Endothelial cell of umbilical vein (primary cell): ENCODE measurements at regions not wholly inside any gene's neighbourhood (a gene's known extent, or its start where the extent isn't known, plus 50 kb on each side); places are given as distances from the start of the nearest gene placed in this dataset.
A peak's percentile ranks its signal among the peaks of the same experiment; 100 is the strongest.

Source experiments
- BruUV-seq: library from RNA; stranded (reverse); fragments of 400-500 nt; replicated peaks from 2 replicates; lab custom pipeline; 2021; lab: Mats Ljungman, UMichigan
- CTCF ChIA-PET: fragments of 300-600, 350-600 bp; sonication (Branson Sonifier 250); formaldehyde crosslinking; loops from one replicate; lab custom pipeline; 2021; ENCODE audit warnings: antibody characterized with exemption, inconsistent platforms; lab: Charles Lee
- POLR2A ChIA-PET: fragments of 300-600, 350-600 bp; sonication (Branson Sonifier 250); formaldehyde crosslinking; loops from one replicate; lab custom pipeline; 2021; ENCODE audit warnings: antibody characterized with exemption, inconsistent platforms; lab: Charles Lee
- DNase-seq: peaks from one replicate; pipeline ENCODE4 v3.0.0-alpha.2; 2011; ENCODE audit warnings: low read depth, low spot score
- FAIRE-seq: peaks from 2 replicates; lab custom pipeline; 2011; peaks lifted over from hg19 to GRCh38; lab: Jason Lieb, UNC
- H2AFZ ChIP-seq: 2 replicates; pipeline ENCODE4 v1.6.0; 2012; ENCODE audit warnings: low read depth, low read length, control low read depth, inconsistent platforms
- H3K27ac ChIP-seq: 2 replicates; pipeline ENCODE4 v1.5.1; 2011; ENCODE audit warnings: low read depth, mild to moderate bottlenecking, control low read depth, low read length, moderate library complexity; ENCODE audit not compliant: insufficient read depth
- H3K27me3 ChIP-seq, 2 experiments: 2 replicates each; pipeline versions ENCODE4 v1.6.0 to v1.6.1; 2011; ENCODE audit warnings: low read length in 2 of 2, mixed read lengths in 1 of 2; ENCODE audit not compliant: control insufficient read depth in 2 of 2, insufficient read depth in 2 of 2
- H3K36me3 ChIP-seq, 2 experiments: 2 replicates in 1 of 2; 3 replicates in 1 of 2; pipeline ENCODE4 v1.5.1; 2011; ENCODE audit warnings: low read length in 2 of 2, mild to moderate bottlenecking in 1 of 2, moderate library complexity in 1 of 2; ENCODE audit not compliant: control insufficient read depth in 2 of 2, insufficient read depth in 2 of 2; ENCODE audit errors: extremely low read depth in 1 of 2
- H3K4me1 ChIP-seq: 3 replicates; pipeline ENCODE4 v1.5.1; 2011; ENCODE audit warnings: mild to moderate bottlenecking, low read length; ENCODE audit not compliant: control insufficient read depth, insufficient read depth; ENCODE audit errors: extremely low read depth
- H3K4me2 ChIP-seq: 2 replicates; pipeline ENCODE4 v1.6.1; 2011; ENCODE audit warnings: low read length, control low read depth, mixed read lengths; ENCODE audit not compliant: insufficient read depth
- H3K4me3 ChIP-seq, 3 experiments: fragments of 200-600 bp in 1 of 3; sonication (generic), shearing (Covaris generic) in 1 of 3; replicated peaks in 1 of 3; 2 replicates each; pipeline ENCODE4 v1.5.1; 2011 to 2016; ENCODE audit warnings: control low read depth in 3 of 3, low read length in 3 of 3, mild to moderate bottlenecking in 2 of 3, inconsistent platforms in 1 of 3, low read depth in 1 of 3, moderate library complexity in 1 of 3; ENCODE audit not compliant: insufficient read depth in 1 of 3
- H3K79me2 ChIP-seq: 2 replicates; pipeline ENCODE4 v1.6.0; 2012; ENCODE audit warnings: low read length, inconsistent platforms; ENCODE audit not compliant: control insufficient read depth, insufficient read depth
- H3K9ac ChIP-seq: replicated peaks from 2 replicates; pipeline ENCODE3; 2011; ENCODE audit warnings: low read length, control low read depth; ENCODE audit not compliant: insufficient read depth; ENCODE audit errors: extremely low read depth
- H3K9me1 ChIP-seq: replicated peaks from 3 replicates; pipeline ENCODE4 v1.6.0; 2011; ENCODE audit warnings: mild to moderate bottlenecking, low read length; ENCODE audit not compliant: control insufficient read depth, insufficient read depth; ENCODE audit errors: extremely low read depth
- H3K9me3 ChIP-seq: replicated peaks from 2 replicates; pipeline ENCODE4 v1.5.1; 2012; ENCODE audit warnings: low read length, inconsistent platforms; ENCODE audit not compliant: control insufficient read depth, insufficient read depth
- H4K20me1 ChIP-seq: replicated peaks from 2 replicates; pipeline ENCODE3; 2011; ENCODE audit warnings: mild to moderate bottlenecking, low read length; ENCODE audit not compliant: control insufficient read depth, insufficient read depth; ENCODE audit errors: extremely low read depth
- EZH2 ChIP-seq: IDR thresholded peaks from 2 replicates; pipeline ENCODE4 v1.6.1; 2012; ENCODE audit warnings: borderline replicate concordance, low read depth, mild to moderate bottlenecking, moderate library complexity, low read length, inconsistent platforms; ENCODE audit not compliant: severe bottlenecking
- FOS ChIP-seq: IDR thresholded peaks from 2 replicates; pipeline ENCODE4 v1.6.1; 2011; ENCODE audit warnings: mild to moderate bottlenecking, low read length, moderate library complexity, borderline replicate concordance; ENCODE audit not compliant: insufficient read depth
- GATA2 ChIP-seq: IDR thresholded peaks from 2 replicates; pipeline ENCODE4 v1.7.0; 2011; ENCODE audit warnings: low read depth, mild to moderate bottlenecking, moderate library complexity, mixed read lengths, low read length; ENCODE audit not compliant: insufficient read length, insufficient read depth
- JUN ChIP-seq: IDR thresholded peaks from 2 replicates; pipeline ENCODE4 v1.6.1; 2011; ENCODE audit warnings: borderline replicate concordance, low read depth; ENCODE audit not compliant: insufficient read length, insufficient read depth
- MYC ChIP-seq: IDR thresholded peaks from one replicate; pipeline ENCODE4 v1.6.1; 2011; ENCODE audit warnings: mild to moderate bottlenecking, low read depth, low read length
- POLR2A ChIP-seq: IDR thresholded peaks from 2 replicates; pipeline ENCODE4 v1.6.1; 2012; ENCODE audit warnings: low read depth, mild to moderate bottlenecking, control low read depth, low read length
- POLR2AphosphoS5 ChIP-seq: IDR thresholded peaks from 2 replicates; pipeline ENCODE4 v1.6.1; 2012; ENCODE audit warnings: low read depth, mild to moderate bottlenecking, control low read depth, low read length, moderate library complexity; ENCODE audit not compliant: insufficient read depth
- dilution Hi-C: fragments of 300-500 bp; cut with MboI; formaldehyde crosslinking; loops from one replicate; pipeline ENCODE4 v1.15.0; 2019; ENCODE audit warnings: low sequenced_read_pairs; ENCODE audit not compliant: extremely low pct_ligation_motif_present
- intact Hi-C: fragments of 100-400 bp; cut with micrococcal nuclease; formaldehyde crosslinking; loops from one replicate; pipeline ENCODE4 v1.10.0; 2022
- TF ChIP-seq, protein P1 (sequence below), 2 donors: IDR thresholded peaks; 1 replicate in 1 of 2; 2 replicates in 1 of 2; pipeline ENCODE4 v1.5.1; 2011; ENCODE audit warnings: low read length in 2 of 2, mild to moderate bottlenecking in 2 of 2, moderate library complexity in 2 of 2, control low read depth in 1 of 2, inconsistent platforms in 1 of 2, low read depth in 1 of 2; ENCODE audit not compliant: insufficient read depth in 1 of 2; ENCODE audit errors: extremely low read depth in 1 of 2
- TF ChIP-seq, protein P2 (sequence below): IDR thresholded peaks from 2 replicates; pipeline ENCODE4 v1.6.1; 2011; ENCODE audit not compliant: insufficient read depth, insufficient read length

DNA sequence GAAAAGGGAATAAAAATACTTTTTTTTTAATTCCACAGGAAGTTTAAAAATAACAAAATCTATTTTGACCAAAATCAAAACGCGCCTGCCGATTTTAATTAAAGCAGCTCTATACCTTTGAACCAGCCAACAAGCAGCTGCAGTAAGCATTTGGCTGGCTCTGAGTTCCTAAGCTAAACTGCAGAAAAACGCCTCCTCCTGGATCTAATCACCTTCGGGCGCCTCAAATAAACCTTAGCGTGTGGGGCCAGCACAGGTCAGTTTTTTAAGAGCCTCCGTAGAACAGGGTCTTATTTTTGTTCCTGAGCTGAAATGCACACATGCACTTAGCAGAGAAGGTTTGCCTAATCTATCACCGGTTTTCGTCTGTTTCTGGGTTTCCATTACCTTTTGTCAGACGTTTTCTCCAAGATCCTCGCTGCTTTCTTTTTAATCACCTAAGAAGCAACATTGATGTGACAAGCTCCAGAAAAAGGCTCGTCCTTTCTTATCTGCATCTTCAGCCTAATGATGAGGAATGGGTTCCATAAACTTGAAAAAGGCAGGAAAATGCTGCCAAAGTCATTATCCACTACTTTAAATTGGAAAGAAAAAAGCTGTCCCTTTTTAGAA lies 64.7 kb upstream of the HNRNPA3 start:
- BruUV-seq, result no TSS peak
- Histone ChIP-seq H3K27me3 (peaks cover 9% of the 10 kb centered on the region in 2 experiments), H4K20me1 (no peaks in the 10 kb centered on the region), H3K9me3 (no peaks in the 10 kb centered on the region), H3K4me3 (no peak overlapping the region), H3K27ac (no peak overlapping the region), H3K9ac (no peak overlapping the region), H3K4me1 (peaks cover 10% of the 10 kb centered on the region), H3K4me2 (peak overlapping the region; percentile 92), H3K36me3 (no peaks in the 10 kb centered on the region), H3K9me1 (no peaks in the 10 kb centered on the region), H2AFZ (no peak overlapping the region), H3K79me2 (no peaks in the 10 kb centered on the region)
- intact Hi-C loops, result loop anchor here (1.0 to 5.0 kb wide), 9 partner anchors 91 to 1021 kb away; no protein-coding TSS in a partner anchor
- ChIA-PET CTCF (interaction anchor here (0.7 to 4.6 kb wide), 53 partner anchors 9 to 1897 kb away, joined by 3 to 78 read pairs (median 6); partner anchors contain the start of genes HOXD10 and HOXD9), POLR2A (no interaction called here)
- no peak for TF ChIP-seq POLR2A
- no peak for TF ChIP-seq FOS
- TF ChIP-seq, protein P1, sequence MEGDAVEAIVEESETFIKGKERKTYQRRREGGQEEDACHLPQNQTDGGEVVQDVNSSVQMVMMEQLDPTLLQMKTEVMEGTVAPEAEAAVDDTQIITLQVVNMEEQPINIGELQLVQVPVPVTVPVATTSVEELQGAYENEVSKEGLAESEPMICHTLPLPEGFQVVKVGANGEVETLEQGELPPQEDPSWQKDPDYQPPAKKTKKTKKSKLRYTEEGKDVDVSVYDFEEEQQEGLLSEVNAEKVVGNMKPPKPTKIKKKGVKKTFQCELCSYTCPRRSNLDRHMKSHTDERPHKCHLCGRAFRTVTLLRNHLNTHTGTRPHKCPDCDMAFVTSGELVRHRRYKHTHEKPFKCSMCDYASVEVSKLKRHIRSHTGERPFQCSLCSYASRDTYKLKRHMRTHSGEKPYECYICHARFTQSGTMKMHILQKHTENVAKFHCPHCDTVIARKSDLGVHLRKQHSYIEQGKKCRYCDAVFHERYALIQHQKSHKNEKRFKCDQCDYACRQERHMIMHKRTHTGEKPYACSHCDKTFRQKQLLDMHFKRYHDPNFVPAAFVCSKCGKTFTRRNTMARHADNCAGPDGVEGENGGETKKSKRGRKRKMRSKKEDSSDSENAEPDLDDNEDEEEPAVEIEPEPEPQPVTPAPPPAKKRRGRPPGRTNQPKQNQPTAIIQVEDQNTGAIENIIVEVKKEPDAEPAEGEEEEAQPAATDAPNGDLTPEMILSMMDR (IDR thresholded peaks at IDR 0.05; ENCODE audit: extremely low read depth in 1 of 2, insufficient read depth in 1 of 2, low read depth in 1 of 2, low read length in 2 of 2), result no peak
- TF ChIP-seq JUN, result no peak
- no peak for TF ChIP-seq POLR2AphosphoS5
- TF ChIP-seq GATA2, result no peak
- TF ChIP-seq EZH2, result no peak
- TF ChIP-seq, protein P2, sequence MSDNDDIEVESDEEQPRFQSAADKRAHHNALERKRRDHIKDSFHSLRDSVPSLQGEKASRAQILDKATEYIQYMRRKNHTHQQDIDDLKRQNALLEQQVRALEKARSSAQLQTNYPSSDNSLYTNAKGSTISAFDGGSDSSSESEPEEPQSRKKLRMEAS, result no peak
- no peak for TF ChIP-seq MYC
- dilution Hi-C loops, result loop anchor here (10.0 to 25.0 kb wide), 3 partner anchors 187 to 586 kb away; no protein-coding TSS in a partner anchor
- FAIRE-seq (no peak), DNase-seq (no peak)
